GM12865 (cell line): ENCODE measurements at regions not wholly inside any gene's neighbourhood (a gene's known extent, or its start where the extent isn't known, plus 50 kb on each side); places are given as distances from the start of the nearest gene placed in this dataset.
"Not testable (repeated sequence)": the region's sequence is repeated elsewhere in the genome, so short reads cannot be mapped to it uniquely, and the experiment has no call there.

Experiments
- DNase-seq: peaks from one replicate; pipeline ENCODE4 v3.0.0; 2010; ENCODE audit warnings: low read depth
- H3K4me3 ChIP-seq: 2 replicates; pipeline ENCODE4 v1.5.1; 2011; ENCODE audit warnings: mild to moderate bottlenecking, low read depth, low read length, control low read depth
- TF ChIP-seq, protein P1 (sequence below): IDR thresholded peaks from 2 replicates; pipeline ENCODE4 v1.5.1; 2011; ENCODE audit warnings: low read length, control low read depth, low read depth, inconsistent platforms; ENCODE audit not compliant: insufficient read depth; ENCODE audit errors: missing control alignments

DNA sequence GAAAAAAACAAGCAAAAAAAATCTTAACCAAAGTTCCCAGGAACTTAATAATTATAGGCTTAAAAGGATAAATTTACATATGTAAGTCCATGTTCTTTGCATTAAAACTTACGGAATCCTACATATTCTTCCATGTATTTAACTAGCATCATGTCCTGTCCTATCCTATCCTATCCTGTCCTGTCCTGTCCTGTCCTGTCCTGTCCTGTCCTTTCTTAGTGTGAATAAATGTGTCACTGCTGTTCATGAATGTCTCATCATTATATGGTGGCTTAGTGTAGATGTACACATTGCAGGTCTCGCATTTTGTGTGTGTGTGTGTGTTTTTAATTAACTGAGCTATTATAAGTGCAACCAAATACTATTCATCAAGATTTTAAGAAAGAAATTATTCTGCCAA, 90.0 kb downstream of the TMEM167A start:
- no peak for DNase-seq
- TF ChIP-seq, protein P1, sequence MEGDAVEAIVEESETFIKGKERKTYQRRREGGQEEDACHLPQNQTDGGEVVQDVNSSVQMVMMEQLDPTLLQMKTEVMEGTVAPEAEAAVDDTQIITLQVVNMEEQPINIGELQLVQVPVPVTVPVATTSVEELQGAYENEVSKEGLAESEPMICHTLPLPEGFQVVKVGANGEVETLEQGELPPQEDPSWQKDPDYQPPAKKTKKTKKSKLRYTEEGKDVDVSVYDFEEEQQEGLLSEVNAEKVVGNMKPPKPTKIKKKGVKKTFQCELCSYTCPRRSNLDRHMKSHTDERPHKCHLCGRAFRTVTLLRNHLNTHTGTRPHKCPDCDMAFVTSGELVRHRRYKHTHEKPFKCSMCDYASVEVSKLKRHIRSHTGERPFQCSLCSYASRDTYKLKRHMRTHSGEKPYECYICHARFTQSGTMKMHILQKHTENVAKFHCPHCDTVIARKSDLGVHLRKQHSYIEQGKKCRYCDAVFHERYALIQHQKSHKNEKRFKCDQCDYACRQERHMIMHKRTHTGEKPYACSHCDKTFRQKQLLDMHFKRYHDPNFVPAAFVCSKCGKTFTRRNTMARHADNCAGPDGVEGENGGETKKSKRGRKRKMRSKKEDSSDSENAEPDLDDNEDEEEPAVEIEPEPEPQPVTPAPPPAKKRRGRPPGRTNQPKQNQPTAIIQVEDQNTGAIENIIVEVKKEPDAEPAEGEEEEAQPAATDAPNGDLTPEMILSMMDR: no peak
- H3K4me3 ChIP-seq: no peak overlapping the region

DNA sequence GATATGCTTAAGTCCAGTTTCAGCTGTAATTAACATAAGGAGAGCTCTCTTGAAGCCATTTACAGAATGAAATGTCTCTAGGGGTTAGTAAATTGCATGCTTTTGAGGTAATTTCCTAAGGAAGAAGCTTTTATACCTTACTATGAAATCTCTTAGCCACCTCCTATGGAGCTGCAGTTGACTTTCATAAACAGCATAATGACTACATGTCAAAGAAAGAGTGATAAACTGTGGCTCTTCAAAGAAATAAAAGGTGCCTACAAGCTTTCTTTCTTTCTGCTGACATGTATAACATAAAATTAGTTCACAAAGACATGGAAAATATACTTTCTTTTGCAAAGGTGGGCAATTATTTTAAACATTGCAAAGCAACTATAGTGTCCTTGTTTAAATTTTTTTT, 90.8 kb downstream of the TMEM167A start:
- no peak for DNase-seq
- no peak overlapping the region for H3K4me3 ChIP-seq
- TF ChIP-seq, protein P1: no peak

GRCh38 chr5:82985763-82986162, 91.4 kb downstream of the TMEM167A start:
- DNase-seq: no peak
- no peak overlapping the region for H3K4me3 ChIP-seq
- TF ChIP-seq, protein P1: no peak

DNA sequence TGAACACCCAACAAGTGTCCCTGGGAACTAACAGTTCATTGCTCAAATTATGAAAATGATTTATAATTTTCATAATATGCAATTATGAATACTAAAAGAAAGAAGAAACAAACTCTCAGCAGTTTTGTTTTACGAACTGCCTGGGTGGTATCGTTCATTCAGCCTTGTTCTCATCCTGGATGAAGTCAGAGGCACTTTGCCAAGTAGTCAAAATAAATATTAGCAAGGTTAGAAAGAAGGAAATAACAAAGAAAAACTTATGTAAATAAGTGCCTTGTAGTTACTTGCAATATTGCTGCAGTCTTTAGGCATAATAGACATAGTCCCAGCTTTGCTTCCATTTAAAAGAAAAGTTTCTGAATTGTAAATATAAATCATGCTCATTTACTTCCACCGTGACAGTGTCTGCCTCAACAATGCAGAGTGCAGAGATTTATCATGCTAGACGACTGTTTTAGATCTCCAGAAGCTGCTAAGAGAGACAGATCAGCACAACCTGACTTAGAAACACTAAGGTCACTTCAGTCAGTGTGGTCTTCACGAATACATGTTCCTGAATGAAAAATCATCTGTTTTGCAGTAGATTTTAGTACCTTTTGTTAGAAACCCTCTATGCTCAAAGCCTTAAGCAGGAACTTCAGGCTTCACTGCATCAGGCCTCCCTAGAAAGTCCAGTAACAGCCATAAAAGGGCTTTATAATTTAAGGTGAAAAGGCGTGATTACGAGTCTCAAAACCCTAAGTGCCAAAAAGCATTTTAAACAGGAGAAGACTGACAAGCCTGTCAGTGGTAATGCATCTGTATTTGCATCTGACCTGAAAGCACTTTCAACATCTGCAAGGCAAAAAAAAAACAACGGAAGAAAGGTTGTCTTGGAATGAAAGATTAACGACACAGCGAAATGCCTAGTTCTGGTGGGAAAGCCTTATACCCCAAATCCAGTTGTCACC, 92.1 kb downstream of the TMEM167A start:
- TF ChIP-seq, protein P1: no peak
- no peak overlapping the region for H3K4me3 ChIP-seq
- no peak for DNase-seq

GRCh38 chr5:82982846-82983245, 94.3 kb downstream of the TMEM167A start:
- TF ChIP-seq, protein P1: no peak
- no peak for DNase-seq
- no peak overlapping the region for H3K4me3 ChIP-seq

DNA sequence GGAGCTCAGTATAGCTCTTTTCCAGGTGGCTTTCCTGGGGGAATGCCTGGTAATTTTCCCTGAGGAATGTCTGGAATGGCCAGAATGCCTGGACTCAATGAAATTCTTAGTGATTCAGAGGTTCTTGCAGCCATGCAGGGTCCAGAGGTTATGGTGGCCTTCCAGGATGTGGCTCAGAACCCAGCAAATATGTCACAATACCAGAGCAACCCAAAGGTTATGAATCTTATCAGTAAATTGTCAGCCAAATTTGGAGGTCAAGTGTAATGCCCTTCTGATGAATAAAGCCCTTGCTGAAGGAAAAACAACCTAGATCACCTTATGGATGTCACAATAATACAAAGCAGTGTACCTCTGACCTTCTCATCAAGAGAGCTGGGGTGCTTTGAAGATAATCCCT, 100.3 kb downstream of the TMEM167A start:
- not testable (repeated sequence) for H3K4me3 ChIP-seq, DNase-seq

DNA sequence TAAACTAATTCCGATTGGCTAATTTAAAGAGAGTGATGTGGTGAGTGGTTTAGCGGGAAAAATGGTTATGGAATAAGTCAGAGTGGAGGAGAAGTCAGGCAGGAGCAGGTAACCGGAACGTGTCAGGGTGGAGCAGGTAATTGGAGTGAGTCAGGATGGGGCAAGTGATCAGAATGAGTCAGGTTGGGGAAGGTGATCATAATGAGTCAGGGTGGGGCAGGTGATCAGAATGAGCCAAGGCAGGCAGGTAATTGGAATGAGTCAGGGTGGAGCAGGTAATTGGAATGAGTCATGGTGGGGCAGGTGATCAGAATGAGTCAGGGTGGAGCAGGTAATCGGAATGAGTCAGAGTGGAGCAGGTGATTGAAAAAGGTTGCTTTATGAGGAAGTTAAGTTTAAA, 101.4 kb downstream of the TMEM167A start:
- TF ChIP-seq, protein P1: no peak
- DNase-seq: no peak
- no peak overlapping the region for H3K4me3 ChIP-seq
